SU-DHL-6 (cell line): ENCODE measurements at regions not wholly inside any gene's neighbourhood (a gene's known extent, or its start where the extent isn't known, plus 50 kb on each side); places are given as distances from the start of the nearest gene placed in this dataset.

ENCODE experiments used
- H2AFZ ChIP-seq: fragments of 200-600 bp; sonication (generic); 2 replicates; pipeline ENCODE4 v1.6.1; 2014; ENCODE audit warnings: low read depth, mild to moderate bottlenecking, moderate library complexity, mixed read lengths, antibody characterized with exemption, low read length; ENCODE audit not compliant: severe bottlenecking
- H3F3A ChIP-seq: fragments of 200-600 bp; shearing (Covaris generic); 2 replicates; pipeline ENCODE4 v1.6.0; 2016; ENCODE audit warnings: antibody characterized with exemption, mild to moderate bottlenecking; ENCODE audit not compliant: insufficient read depth
- H3K27ac ChIP-seq: fragments of 200-600 bp; sonication (generic); 2 replicates; pipeline ENCODE4 v1.5.1; 2016; ENCODE audit warnings: low read depth, mild to moderate bottlenecking, low read length, moderate library complexity, mixed read lengths
- H3K27me3 ChIP-seq: fragments of 200-600 bp; sonication (generic), shearing (Covaris generic); 2 replicates; pipeline ENCODE4 v1.6.0; 2014; ENCODE audit warnings: mild to moderate bottlenecking, low read length
- H3K36me3 ChIP-seq: fragments of 200-600 bp; sonication (generic); 2 replicates; pipeline ENCODE4 v1.6.1; 2014; ENCODE audit warnings: mild to moderate bottlenecking, low read length, mixed read lengths
- H3K4me2 ChIP-seq: fragments of 300-600, 200-600 bp; shearing (Covaris generic), sonication (generic); 2 replicates; pipeline ENCODE4 v1.6.0; 2014; ENCODE audit warnings: low read length, low read depth, mild to moderate bottlenecking; ENCODE audit not compliant: poor library complexity, severe bottlenecking
- H3K4me3 ChIP-seq: fragments of 200-600 bp; sonication (generic); 2 replicates; pipeline ENCODE4 v1.5.1; 2014; ENCODE audit warnings: antibody characterized with exemption, low read length, mild to moderate bottlenecking, mixed read lengths; ENCODE audit not compliant: insufficient read depth, poor library complexity, severe bottlenecking
- H3K79me2 ChIP-seq: fragments of 200-600 bp; sonication (generic); 2 replicates; pipeline ENCODE4 v1.6.1; 2014; ENCODE audit warnings: mild to moderate bottlenecking, low read length, moderate library complexity; ENCODE audit not compliant: insufficient read depth
- H3K9ac ChIP-seq: fragments of 200-600 bp; sonication (generic); 2 replicates; pipeline ENCODE4 v1.7.0; 2014; ENCODE audit warnings: mild to moderate bottlenecking, low read length
- H3K9me2 ChIP-seq: fragments of 200-600 bp; sonication (generic); replicated peaks from 2 replicates; pipeline ENCODE4 v1.6.1; 2014; ENCODE audit warnings: low read length; ENCODE audit not compliant: insufficient read depth
- H3K9me3 ChIP-seq: fragments of 200-600 bp; sonication (generic); 2 replicates; pipeline ENCODE4 v1.6.1; 2014; ENCODE audit warnings: low read length, mixed read lengths; ENCODE audit not compliant: insufficient read depth
- H4K20me1 ChIP-seq: fragments of 200-600 bp; sonication (generic); 2 replicates; pipeline ENCODE4 v1.6.1; 2014; ENCODE audit warnings: low read depth, mild to moderate bottlenecking, antibody characterized with exemption, low read length, moderate library complexity, mixed read lengths
- CTCF ChIP-seq: fragments of 200-600 bp; sonication (generic); IDR thresholded peaks from one replicate; pipeline ENCODE4 v1.5.1; 2017; ENCODE audit warnings: antibody characterized with exemption, mild to moderate bottlenecking, low read length, moderate library complexity; ENCODE audit not compliant: insufficient read depth, poor library complexity, severe bottlenecking
- EZH2phosphoT487 ChIP-seq: fragments of 200-600 bp; sonication (generic), shearing (Covaris generic); conservative IDR thresholded peaks from 2 replicates; pipeline ENCODE4 v1.6.1; 2018; ENCODE audit warnings: mild to moderate bottlenecking, antibody characterized with exemption, low read length, moderate library complexity, mixed read lengths

GRCh38 chr6:87944541-87944954, 103.1 kb upstream of the SPACA1 start:
- Histone ChIP-seq H4K20me1 (no peaks in the 10 kb centered on the region), H3K9me3 (no peaks in the 10 kb centered on the region), H3K9ac (no peak overlapping the region), H3F3A (no peaks in the 10 kb centered on the region), H2AFZ (no peak overlapping the region), H3K4me3 (no peak overlapping the region), H3K4me2 (no peak overlapping the region), H3K27ac (no peak overlapping the region), H3K36me3 (no peaks in the 10 kb centered on the region), H3K9me2 (no peaks in the 10 kb centered on the region), H3K79me2 (no peaks in the 10 kb centered on the region), H3K27me3 (no peaks in the 10 kb centered on the region)
- TF ChIP-seq CTCF (no peak), EZH2phosphoT487 (no peak)

DNA sequence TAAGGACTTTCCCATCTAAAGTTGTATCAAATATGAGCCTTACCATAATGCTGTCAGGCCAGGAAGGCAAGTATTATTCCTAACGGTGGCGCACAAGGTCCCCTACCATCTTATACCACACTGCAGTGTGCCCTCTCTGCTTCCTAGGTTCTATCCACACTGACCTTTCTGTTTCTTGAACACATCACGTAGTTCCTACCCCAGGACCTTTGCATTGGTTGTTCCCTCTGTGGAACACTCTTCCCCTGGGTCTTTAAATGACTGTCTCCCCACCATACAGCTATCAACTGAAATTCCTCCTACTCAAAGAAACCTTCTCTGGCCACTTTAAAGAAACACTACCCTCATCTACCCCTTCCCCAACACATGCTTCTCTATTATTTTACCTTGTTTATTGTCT, 104.5 kb upstream of the SPACA1 start:
- Histone ChIP-seq H3K9ac (no peak overlapping the region), H3K36me3 (no peaks in the 10 kb centered on the region), H2AFZ (no peak overlapping the region), H3K79me2 (no peaks in the 10 kb centered on the region), H3K9me3 (no peaks in the 10 kb centered on the region), H3K27me3 (no peaks in the 10 kb centered on the region), H3K27ac (no peak overlapping the region), H4K20me1 (no peaks in the 10 kb centered on the region), H3F3A (no peaks in the 10 kb centered on the region), H3K4me2 (no peak overlapping the region), H3K4me3 (no peak overlapping the region), H3K9me2 (no peaks in the 10 kb centered on the region)
- TF ChIP-seq EZH2phosphoT487: no peak
- no peak for TF ChIP-seq CTCF

DNA sequence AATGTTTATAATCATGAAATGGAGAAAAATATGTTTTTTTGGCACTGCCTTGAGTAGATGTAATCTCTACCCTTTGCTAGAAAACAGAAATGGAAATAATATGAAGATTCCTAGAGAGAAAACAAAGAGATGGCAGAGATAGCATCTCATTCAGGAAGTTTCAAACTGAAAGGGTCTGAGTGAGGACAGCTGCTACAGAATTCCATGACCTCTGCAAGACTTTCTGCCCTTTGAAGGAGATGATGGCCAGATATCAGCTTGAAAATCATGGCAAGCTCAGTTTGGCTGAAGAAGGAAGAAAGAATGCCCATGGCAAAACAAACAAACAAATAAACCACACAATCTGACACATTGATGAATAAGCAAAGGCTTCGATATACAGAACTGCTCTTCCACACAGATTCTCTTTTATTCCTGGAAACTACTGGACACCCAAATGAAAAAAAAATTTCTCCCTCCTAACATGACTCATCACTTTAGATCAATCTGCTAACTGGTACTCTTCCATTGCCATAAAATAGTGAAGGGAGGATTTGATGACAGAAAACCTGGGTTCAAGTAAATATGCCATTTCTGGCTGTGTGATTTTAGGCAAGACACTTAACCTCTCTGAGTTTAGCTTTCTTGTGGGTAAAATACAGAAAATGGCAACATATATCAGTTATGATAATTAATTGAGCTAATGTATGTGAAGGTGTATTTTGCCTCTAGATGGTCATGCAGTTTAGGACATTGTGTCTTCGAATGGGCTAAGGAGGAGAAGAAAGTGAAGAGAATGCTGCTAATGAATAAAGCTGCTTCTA, 105.9 kb upstream of the SPACA1 start:
- no peak overlapping the region for H3K4me2 ChIP-seq
- no peaks in the 10 kb centered on the region for H3K9me2 ChIP-seq
- no peaks in the 10 kb centered on the region for H3K36me3 ChIP-seq
- no peaks in the 10 kb centered on the region for H3K27me3 ChIP-seq
- H4K20me1 ChIP-seq: no peaks in the 10 kb centered on the region
- H2AFZ ChIP-seq: no peak overlapping the region
- no peak overlapping the region for H3K4me3 ChIP-seq
- H3F3A ChIP-seq: no peaks in the 10 kb centered on the region
- no peak overlapping the region for H3K27ac ChIP-seq
- no peaks in the 10 kb centered on the region for H3K79me2 ChIP-seq
- H3K9me3 ChIP-seq: no peaks in the 10 kb centered on the region
- TF ChIP-seq CTCF (no peak), EZH2phosphoT487 (no peak)
- no peak overlapping the region for H3K9ac ChIP-seq
